Loucy (cell line): ENCODE measurements at regions not wholly inside any gene's neighbourhood (a gene's known extent, or its start where the extent isn't known, plus 50 kb on each side); places are given as distances from the start of the nearest gene placed in this dataset.

Experiments used
- H2AFZ ChIP-seq: fragments of 200-600 bp; sonication (generic); 2 replicates; pipeline ENCODE4 v1.6.0; 2016; ENCODE audit warnings: antibody characterized with exemption, mild to moderate bottlenecking, low read length, moderate library complexity
- H3F3A ChIP-seq: fragments of 200-600 bp; 2 replicates; pipeline ENCODE4 v1.6.0; 2016; ENCODE audit warnings: antibody characterized with exemption, low read depth, mild to moderate bottlenecking
- H3K27me3 ChIP-seq: fragments of 200-600 bp; sonication (generic); 2 replicates; pipeline ENCODE4 v1.6.1; 2014; ENCODE audit warnings: low read length, mild to moderate bottlenecking; ENCODE audit not compliant: insufficient read depth, poor library complexity, severe bottlenecking
- H3K36me3 ChIP-seq: fragments of 200-600 bp; sonication (generic); 2 replicates; pipeline ENCODE4 v1.6.1; 2016; ENCODE audit warnings: low read length; ENCODE audit not compliant: insufficient read depth
- H3K4me1 ChIP-seq: fragments of 200-600 bp; sonication (generic); 2 replicates; pipeline ENCODE4 v1.5.1; 2014; ENCODE audit warnings: low read length, mild to moderate bottlenecking; ENCODE audit not compliant: insufficient read depth, poor library complexity, severe bottlenecking
- H3K4me2 ChIP-seq: fragments of 200-600 bp; sonication (generic); 2 replicates; pipeline ENCODE4 v1.6.0; 2014; ENCODE audit warnings: antibody characterized with exemption, low read length, low read depth, mild to moderate bottlenecking; ENCODE audit not compliant: poor library complexity, severe bottlenecking
- H3K4me3 ChIP-seq: fragments of 200-600 bp; sonication (generic); 2 replicates; pipeline ENCODE4 v1.5.1; 2014; ENCODE audit warnings: low read length, mild to moderate bottlenecking, mixed read lengths; ENCODE audit not compliant: poor library complexity, severe bottlenecking
- H3K79me2 ChIP-seq: fragments of 200-600 bp; sonication (generic); 2 replicates; pipeline ENCODE4 v1.6.1; 2014; ENCODE audit warnings: low read length; ENCODE audit not compliant: insufficient read depth
- H3K9ac ChIP-seq: fragments of 200-600 bp; sonication (generic); 2 replicates; pipeline ENCODE4 v1.6.0; 2014; ENCODE audit warnings: mild to moderate bottlenecking, low read depth, low read length, moderate library complexity; ENCODE audit not compliant: poor library complexity, severe bottlenecking
- H3K9me2 ChIP-seq: fragments of 200-600 bp; sonication (generic); replicated peaks from 2 replicates; pipeline ENCODE4 v1.6.1; 2016; ENCODE audit warnings: low read depth, low read length, mixed read lengths
- H3K9me3 ChIP-seq: fragments of 200-600 bp; sonication (generic); 2 replicates; pipeline ENCODE4 v1.6.1; 2014; ENCODE audit warnings: mild to moderate bottlenecking, antibody characterized with exemption, low read length, low read depth; ENCODE audit not compliant: insufficient read depth
- H4K20me1 ChIP-seq: fragments of 200-600 bp; sonication (generic); 2 replicates; pipeline ENCODE4 v1.6.0; 2014; ENCODE audit warnings: antibody characterized with exemption, low read length, mild to moderate bottlenecking; ENCODE audit not compliant: insufficient read depth, poor library complexity, severe bottlenecking
- CTCF ChIP-seq: fragments of 200-600 bp; sonication (generic); conservative IDR thresholded peaks from 2 replicates; pipeline ENCODE4 v1.5.1; 2014; ENCODE audit warnings: mild to moderate bottlenecking, antibody characterized with exemption, low read length
- EZH2phosphoT487 ChIP-seq: fragments of 200-600 bp; IDR thresholded peaks from 2 replicates; pipeline ENCODE4 v1.6.1; 2018; ENCODE audit warnings: antibody characterized with exemption, mild to moderate bottlenecking, moderate library complexity, borderline replicate concordance

- Histone ChIP-seq H3K27me3 (no peaks in the 10 kb centered on the region), H3K4me3 (no peak overlapping the region), H3K9me2 (no peaks in the 10 kb centered on the region), H3K36me3 (no peaks in the 10 kb centered on the region), H3K4me1 (no peaks in the 10 kb centered on the region), H3K9me3 (no peaks in the 10 kb centered on the region), H3K9ac (no peak overlapping the region), H3K4me2 (no peak overlapping the region), H3F3A (no peaks in the 10 kb centered on the region), H3K79me2 (no peaks in the 10 kb centered on the region), H2AFZ (no peak overlapping the region), H4K20me1 (no peaks in the 10 kb centered on the region)
- TF ChIP-seq EZH2phosphoT487 (no peak), CTCF (no peak)
Observed at GRCh38 chr5:164356790-164357189, 851.4 kb downstream of the MAT2B start.

GRCh38 chr5:164357395-164358033, 852.1 kb downstream of the MAT2B start:
- H3K36me3 ChIP-seq: no peaks in the 10 kb centered on the region
- no peak overlapping the region for H2AFZ ChIP-seq
- H3K4me2 ChIP-seq: no peak overlapping the region

GRCh38 chr5:164358531-164359259, 853.3 kb downstream of the MAT2B start:
- H3K4me1 ChIP-seq: no peaks in the 10 kb centered on the region
- no peak for TF ChIP-seq EZH2phosphoT487
- TF ChIP-seq CTCF: no peak
- no peaks in the 10 kb centered on the region for H3K9me2 ChIP-seq
- no peaks in the 10 kb centered on the region for H4K20me1 ChIP-seq
- no peak overlapping the region for H3K9ac ChIP-seq
- H3K36me3 ChIP-seq: no peaks in the 10 kb centered on the region
- H3K4me2 ChIP-seq: no peak overlapping the region
- no peak overlapping the region for H3K4me3 ChIP-seq
- H3F3A ChIP-seq: no peaks in the 10 kb centered on the region
- H2AFZ ChIP-seq: no peak overlapping the region
- H3K27me3 ChIP-seq: no peaks in the 10 kb centered on the region
- H3K79me2 ChIP-seq: no peaks in the 10 kb centered on the region
- no peaks in the 10 kb centered on the region for H3K9me3 ChIP-seq

More at GRCh38 chr5:164357395-164358033, 852.1 kb downstream of the MAT2B start:
- H3K9ac ChIP-seq: no peak overlapping the region
- H3K79me2 ChIP-seq: no peaks in the 10 kb centered on the region
- no peaks in the 10 kb centered on the region for H3F3A ChIP-seq
- H3K27me3 ChIP-seq: no peaks in the 10 kb centered on the region
- no peaks in the 10 kb centered on the region for H4K20me1 ChIP-seq
- H3K9me2 ChIP-seq: no peaks in the 10 kb centered on the region
- no peak overlapping the region for H3K4me3 ChIP-seq
- TF ChIP-seq EZH2phosphoT487 (no peak), CTCF (no peak)
- H3K4me1 ChIP-seq: no peaks in the 10 kb centered on the region
- H3K9me3 ChIP-seq: no peaks in the 10 kb centered on the region
